ENCODE measurements at regions not wholly inside any gene's neighbourhood (a gene's known extent, or its start where the extent isn't known, plus 50 kb on each side); places are given as distances from the start of the nearest gene placed in this dataset.

GRCh38 chr15:69613182-69613581 is 160.6 kb downstream of the RPLP1 start:
- TF ChIP-seq CTCF (IDR thresholded peaks at IDR 0.05) (no peak), POLR2A (IDR thresholded peaks at IDR 0.05) (no peak), EP300 (IDR thresholded peaks at IDR 0.05) (no peak), POLR2AphosphoS5 (IDR thresholded peaks at IDR 0.05) (no peak)

Measured in sigmoid colon (tissue), 4 donors.